ENCODE measurements at regions not wholly inside any gene's neighbourhood (a gene's known extent, or its start where the extent isn't known, plus 50 kb on each side); places are given as distances from the start of the nearest gene placed in this dataset.
"Not testable (repeated sequence)": the region's sequence is repeated elsewhere in the genome, so short reads cannot be mapped to it uniquely, and the experiment has no call there.

- TF ChIP-seq MAX (IDR thresholded peaks at IDR 0.05; ENCODE audit: low read depth, low read length); CTCF (IDR thresholded peaks at IDR 0.05; ENCODE audit: low read depth, low read length); POLR2A (IDR thresholded peaks at IDR 0.05; ENCODE audit: extremely low read depth, insufficient read length); MYC (IDR thresholded peaks at IDR 0.05; ENCODE audit: low read depth, low read length): not testable (repeated sequence)
Observed at GRCh38 chr21:28008245-28008644, 984.4 kb downstream of the LTN1 start.

Data from NB4 (cell line).